Right ventricle myocardium superior (tissue), 1 donor: ENCODE measurements at regions not wholly inside any gene's neighbourhood (a gene's known extent, or its start where the extent isn't known, plus 50 kb on each side); places are given as distances from the start of the nearest gene placed in this dataset.
A peak's percentile ranks its signal among the peaks of the same experiment; 100 is the strongest.
"Not testable (repeated sequence)": the region's sequence is repeated elsewhere in the genome, so short reads cannot be mapped to it uniquely, and the experiment has no call there.

Experiments used
- ATAC-seq: fragments of 200-7000 bp; cut with Tn5 transposase; one replicate; pipeline ENCODE4 v1.9.1; 2020; ENCODE audit warnings: mild to moderate bottlenecking; ENCODE audit not compliant: poor library complexity
- DNase-seq: peaks from one replicate; pipeline ENCODE4 v3.0.0-alpha.2; 2020
- intact Hi-C: fragments of 100-400 bp; cut with DNase I; formaldehyde crosslinking; loops from one replicate; pipeline ENCODE4 v1.11.2; 2022
- donor health status: DM: no; HTN: yes; CAD: no; lungs with severe emphysema.

DNA sequence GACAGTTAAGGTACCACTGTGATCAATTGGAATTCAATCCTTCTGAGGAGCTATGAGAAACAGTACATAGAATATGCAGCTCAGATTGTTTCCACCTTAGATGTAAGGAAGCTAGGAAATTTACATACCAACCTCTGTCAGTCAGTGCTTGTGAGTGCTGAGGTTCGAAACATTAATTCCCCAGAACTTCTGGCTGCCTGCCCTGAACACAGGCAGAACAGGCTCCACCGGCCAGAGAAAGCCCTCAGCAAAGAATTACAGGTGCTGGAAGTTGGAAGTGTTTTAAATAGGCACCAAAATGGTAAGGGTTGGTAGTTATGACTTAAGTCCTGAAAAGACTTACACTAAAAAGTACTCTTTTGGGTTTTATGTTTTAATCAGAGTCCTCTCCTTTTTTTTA, 651.8 kb downstream of the C4orf33 start:
- intact Hi-C loops = no loop called here
- ATAC-seq (no peak), DNase-seq (no peak)

DNA sequence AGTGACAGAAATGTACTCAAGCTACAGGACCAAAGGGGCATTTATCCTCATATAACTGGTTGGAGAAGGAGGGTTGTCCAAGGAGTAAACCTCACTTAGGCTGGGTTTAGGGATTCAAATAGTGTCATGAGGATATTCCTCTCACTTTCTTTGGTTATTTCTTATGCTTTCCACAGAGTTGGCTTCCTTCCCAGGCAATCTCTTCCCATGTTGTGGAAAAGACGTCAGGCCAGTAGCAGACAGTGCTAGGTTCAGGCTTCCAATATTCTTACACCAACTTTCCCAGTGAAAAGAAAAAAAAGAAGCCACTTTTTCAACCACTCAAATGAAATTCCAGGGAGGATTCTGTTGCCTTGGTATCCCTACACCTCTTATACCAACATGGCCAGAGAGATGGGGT, 653.0 kb downstream of the C4orf33 start:
- ATAC-seq (no peak), DNase-seq (no peak)
- intact Hi-C loops = no loop called here

DNA sequence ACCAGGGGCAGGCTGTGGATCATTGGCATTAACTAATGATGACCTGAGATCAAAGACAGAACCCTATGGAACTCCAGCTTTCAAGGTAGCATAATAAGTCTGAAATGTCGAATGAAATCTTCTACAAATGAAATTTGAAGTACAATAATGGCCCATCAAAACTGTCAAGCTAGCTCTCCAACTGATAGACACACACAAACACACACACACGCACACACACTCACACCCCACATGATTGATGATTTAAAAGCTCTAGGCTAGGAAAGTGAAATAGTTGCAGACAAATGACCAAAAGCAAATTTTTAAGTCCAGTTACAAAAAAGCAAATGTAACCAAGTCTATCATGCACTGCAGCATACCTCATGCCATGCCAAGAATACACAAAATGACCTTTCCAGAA, 655.7 kb downstream of the C4orf33 start:
- no peak for DNase-seq
- ATAC-seq = no peak
- intact Hi-C loops = no loop called here

DNA sequence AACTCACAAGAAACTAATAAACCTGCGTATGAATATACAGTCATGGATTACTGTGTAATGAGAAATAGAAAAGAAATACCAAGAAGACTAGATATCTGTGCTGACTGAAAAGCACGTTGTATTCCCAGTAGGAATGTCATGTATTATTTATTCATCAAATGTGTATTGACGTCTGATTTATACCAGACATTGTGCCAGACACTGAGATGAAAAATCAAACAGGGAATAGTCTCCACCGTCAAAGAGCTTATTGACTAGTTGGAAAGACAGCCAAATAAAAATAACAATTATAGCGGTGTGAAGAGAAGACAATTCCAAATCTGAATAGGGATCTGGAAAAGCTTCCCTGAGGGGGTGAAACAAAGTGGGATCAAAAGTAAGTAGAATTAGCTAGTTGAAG, 687.6 kb downstream of the C4orf33 start:
- intact Hi-C loops = no loop called here
- DNase-seq (no peak), ATAC-seq (no peak)

DNA sequence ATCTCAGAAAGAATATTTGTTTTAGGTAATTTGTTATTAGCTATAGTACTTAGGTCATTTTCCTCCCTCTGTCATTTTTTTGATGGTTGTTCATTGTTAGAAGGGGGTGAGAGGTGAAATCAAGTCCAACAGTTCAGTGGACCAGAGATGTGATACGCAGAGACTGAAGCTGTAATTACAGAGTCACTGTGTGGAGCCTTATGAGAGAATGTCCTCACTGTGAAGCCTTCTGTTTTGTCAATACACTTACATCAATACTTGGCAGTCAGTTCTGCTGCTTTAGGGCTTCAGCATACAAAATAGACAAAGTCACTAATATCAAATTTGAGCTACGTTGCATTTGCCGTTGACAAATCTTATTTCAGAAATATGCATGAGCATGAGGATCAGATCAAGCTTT, 692.5 kb downstream of the C4orf33 start:
- intact Hi-C loops = no loop called here
- no peak for DNase-seq
- ATAC-seq = no peak

DNA sequence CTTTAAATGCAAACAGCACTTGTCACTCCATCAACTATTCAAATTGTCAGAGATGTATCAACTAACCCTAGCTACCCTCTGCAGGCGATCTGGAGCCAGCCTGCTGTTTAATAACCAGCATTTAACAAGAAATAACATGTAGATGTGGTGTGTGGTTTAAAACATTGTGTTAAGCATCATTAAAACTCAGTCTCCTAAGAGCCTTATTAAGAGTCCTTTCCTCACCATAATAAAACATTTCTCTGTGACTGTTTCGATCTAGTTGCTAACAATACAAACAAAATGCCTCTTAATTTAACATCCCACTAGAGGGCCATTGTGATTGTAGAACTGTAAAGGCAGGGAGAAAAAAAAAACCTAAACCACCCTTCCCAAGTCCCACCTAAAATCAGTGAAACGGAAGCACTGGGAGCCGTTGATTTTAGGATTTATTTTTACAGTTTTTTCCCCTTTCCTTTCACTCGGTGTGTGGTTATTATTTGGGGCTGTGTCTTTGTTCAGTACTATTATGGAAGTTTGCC, 708.6 kb downstream of the C4orf33 start:
- DNase-seq = no peak
- ATAC-seq = no peak
- intact Hi-C loops = no loop called here

DNA sequence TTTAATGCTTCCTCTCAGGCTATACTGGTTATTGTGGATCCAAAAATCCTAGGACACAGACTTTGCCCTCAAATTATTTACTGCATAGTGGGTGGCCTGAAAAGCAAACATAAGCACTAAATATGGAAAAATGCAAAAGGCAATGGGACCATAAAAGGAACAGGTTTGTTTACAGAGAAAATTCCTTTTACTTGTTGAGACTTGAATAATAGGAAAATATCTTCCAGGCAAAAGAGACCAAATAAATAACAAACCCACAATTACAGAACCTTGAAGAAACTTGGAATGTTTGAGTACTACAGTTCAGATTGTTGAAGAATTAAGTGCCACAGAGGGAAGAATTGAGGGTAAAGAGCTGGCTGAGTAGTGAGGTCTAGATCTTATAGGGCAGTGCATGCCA, 711.0 kb downstream of the C4orf33 start:
- no peak for DNase-seq
- intact Hi-C loops = no loop called here
- ATAC-seq = no peak

DNA sequence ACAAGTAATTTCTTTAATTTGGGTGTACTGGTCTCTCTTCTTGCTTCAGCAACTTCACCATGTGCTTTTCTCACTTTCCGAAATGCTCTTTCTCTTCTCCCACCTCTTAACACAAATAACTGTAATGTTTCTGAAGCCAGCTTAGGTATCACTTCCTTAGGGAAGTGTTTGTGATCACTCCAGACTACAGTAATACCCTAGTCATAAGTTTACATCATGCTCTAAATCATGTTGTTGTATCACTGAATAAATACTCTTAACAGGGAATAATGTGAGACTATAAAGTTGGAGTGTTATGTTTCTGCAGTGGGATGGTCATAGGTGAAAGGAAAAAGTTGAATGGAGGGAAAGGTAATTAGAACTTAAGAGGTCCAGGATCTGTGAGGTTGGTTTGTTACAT, 712.3 kb downstream of the C4orf33 start:
- DNase-seq = no peak
- ATAC-seq = no peak
- intact Hi-C loops = no loop called here

DNA sequence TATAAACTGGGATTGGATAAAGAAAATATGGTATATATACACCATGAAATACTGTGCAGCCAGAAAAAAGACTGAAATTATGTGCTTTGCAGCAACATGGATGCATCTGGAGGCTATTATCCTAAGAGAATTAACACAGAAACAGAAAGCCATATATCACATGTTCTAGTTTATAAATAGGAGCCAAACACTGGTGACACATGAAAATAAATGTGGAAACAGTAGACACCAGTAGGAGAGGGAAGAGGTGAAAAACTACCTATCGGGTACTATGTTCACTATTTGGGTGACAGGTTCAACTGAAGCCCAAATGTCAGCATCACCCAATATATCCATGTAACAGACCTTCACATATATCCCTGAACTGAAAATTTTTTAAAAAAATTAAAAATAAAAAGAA, 725.1 kb downstream of the C4orf33 start:
- DNase-seq (no peak), ATAC-seq (no peak)
- intact Hi-C loops = no loop called here

DNA sequence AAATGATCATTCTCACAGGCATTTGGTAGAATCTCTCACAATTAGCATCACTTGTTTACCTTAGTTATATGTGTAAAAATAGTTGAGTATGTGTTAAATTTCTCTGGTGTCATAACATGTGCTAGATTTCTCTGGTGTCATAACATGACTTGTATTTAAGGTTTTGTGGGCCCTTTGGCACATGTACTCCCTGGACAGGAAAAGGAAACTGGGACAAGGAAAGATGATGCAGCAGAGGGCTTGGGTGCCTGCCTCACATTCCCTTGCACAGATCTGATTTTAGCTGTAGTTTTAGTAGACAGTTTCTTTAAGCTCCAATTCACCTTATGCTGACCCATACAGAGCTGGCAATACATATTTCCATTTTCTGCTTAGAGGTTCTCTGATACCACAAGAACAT, 726.0 kb downstream of the C4orf33 start:
- no peak for ATAC-seq
- DNase-seq = no peak
- intact Hi-C loops = no loop called here

DNA sequence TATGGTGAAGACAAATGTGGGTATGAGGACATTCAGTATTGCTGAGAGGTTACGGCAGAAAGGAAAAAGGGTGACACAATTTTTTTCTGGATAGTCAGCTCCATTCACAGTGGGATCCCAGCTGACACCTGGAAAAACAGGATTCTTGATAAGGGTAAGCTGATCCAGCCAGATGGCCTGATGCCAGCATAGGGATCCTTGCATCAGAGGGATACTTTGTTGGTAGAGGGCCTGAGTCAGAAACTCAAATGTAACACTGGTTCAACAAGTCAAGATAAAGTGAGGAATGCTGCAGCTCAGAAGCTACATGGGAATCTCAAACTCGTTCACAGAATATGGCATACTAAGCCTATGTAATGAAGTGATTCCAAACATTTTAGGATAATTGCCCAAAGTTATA, 726.7 kb downstream of the C4orf33 start:
- intact Hi-C loops = no loop called here
- DNase-seq (no peak), ATAC-seq (no peak)

DNA sequence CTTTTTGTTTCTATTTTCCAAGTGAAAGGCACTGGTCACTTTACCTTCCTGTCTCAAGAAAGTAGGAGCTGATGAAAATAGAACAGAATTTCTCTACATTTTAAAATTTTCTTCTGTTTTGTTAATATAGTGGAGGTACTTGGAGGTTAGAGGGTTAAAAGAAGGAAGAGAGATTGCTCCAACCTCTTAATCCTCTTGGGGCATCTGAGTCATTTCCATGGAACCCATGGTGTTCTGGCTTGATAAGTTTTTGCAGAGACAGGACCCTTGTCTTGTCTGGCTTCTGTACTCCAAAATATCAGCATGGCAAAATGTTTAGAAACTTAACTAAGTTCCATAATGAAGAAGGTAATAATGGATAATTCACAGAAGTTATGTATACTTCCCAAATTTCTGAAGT, 727.2 kb downstream of the C4orf33 start:
- ATAC-seq = peak; percentile 51
- intact Hi-C loops = no loop called here

DNA sequence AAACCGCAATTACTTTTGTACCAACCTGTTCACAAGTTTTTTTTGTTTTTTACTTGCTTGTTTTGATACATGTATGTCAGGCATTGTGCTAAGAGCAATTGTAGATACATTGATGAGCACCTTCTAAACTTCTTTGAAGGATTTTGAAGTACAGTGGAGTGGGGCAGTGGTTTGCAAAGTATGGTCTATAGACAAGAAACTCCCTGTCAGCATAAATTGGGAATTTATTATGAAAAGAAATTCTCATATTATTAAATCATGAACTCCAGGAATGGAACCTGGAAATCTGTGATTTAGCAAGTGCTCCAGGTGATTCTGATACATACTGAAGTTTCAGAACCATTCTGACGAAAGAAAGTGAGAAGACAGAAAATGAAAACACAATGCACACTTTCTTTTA, 733.4 kb downstream of the C4orf33 start:
- intact Hi-C loops = no loop called here
- DNase-seq (no peak), ATAC-seq (no peak)

More for the DNA sequence above, 727.2 kb downstream of the C4orf33 start:
- no peak for DNase-seq

DNA sequence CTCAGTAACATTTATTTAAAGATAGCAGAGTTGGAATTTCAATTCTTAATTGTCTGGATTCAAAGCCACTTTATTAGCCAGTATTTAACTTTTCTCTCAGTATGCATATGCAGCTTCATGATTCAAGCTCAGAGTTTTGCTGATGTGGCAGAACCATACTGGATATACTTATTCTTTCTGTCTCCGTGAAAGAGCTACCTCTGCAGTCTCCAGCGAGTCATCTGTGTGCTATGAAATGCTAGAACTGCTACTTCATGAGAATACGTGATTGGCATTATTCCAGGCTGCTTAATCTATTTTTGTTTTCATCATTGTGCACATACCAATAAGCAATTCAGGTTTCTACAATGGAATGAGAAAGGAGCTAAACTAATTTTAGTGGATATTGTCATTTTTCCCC, 743.7 kb downstream of the C4orf33 start:
- intact Hi-C loops = no loop called here
- no peak for ATAC-seq
- DNase-seq = no peak

DNA sequence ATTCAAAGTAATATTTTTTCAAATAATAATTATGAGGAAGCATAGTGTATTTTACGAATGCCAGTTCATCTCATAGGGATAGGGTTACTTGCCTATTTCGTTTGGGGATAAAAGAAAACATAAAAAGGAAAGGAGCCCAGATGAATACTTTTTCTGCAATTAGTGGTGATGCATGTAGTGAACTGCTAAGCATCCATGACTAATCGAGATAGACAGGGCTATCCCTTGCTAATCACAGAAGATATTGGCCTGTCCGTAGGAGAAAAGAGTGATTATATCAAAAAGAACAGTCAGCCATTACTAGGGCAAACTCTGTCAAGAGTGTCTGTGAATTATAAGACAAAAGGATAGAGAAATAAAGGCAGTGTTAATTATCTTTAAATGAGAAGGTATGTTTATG, 746.1 kb downstream of the C4orf33 start:
- ATAC-seq (no peak), DNase-seq (no peak)
- intact Hi-C loops = no loop called here

DNA sequence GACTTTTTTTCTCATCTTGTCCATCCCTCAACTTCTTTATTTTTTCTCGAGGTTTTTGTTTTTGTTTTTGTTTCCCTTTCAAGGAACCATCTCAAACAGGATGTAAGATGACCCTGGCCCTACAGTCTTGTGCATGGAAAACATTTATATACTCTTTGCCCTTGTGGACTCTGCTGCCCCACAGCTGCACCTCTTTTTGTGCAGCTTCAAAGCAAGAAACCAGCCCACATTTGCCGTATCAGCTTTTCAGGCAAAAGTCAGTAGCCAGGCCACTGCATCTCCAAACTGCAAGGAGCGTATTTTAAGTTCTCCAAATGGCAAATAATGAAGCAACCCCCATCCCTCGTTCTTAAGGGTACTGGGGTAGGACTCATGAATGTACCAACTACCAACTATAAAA, 756.5 kb downstream of the C4orf33 start:
- no peak for DNase-seq
- ATAC-seq = no peak
- intact Hi-C loops = no loop called here

DNA sequence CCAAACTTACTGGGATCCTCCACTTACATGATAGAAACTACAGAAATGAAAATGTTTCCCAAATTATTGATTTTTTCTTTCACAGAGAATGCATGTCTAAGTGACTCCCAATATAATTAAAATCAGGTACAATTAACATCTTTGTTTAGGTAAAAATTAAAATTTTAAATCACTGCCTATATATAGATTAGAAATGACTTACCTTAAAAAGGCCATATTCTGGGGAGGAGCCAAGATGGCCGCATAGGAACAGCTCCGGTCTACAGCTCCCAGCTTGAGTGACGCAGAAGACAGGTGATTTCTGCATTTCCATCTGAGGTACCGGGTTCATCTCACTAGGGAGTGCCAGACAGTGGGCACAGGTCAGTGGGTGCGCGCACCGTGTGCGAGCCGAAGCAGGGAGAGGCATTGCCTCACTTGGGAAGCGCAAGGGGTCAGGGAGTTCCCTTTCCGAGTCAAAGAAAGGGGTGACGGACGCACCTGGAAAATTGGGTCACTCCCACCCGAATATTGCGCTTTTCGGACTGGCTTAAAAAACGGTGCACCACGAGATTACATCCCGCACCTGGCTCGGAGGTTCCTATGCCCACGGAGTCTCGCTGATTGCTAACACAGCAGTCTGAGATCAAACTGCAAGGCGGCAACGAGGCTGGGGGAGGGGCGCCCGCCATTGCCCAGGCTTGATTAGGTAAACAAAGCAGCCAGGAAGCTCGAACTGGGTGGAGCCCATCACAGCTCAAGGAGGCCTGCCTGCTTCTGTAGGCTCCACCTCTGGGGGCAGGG, 757.9 kb downstream of the C4orf33 start:
- intact Hi-C loops, DNase-seq, ATAC-seq: not testable (repeated sequence)

DNA sequence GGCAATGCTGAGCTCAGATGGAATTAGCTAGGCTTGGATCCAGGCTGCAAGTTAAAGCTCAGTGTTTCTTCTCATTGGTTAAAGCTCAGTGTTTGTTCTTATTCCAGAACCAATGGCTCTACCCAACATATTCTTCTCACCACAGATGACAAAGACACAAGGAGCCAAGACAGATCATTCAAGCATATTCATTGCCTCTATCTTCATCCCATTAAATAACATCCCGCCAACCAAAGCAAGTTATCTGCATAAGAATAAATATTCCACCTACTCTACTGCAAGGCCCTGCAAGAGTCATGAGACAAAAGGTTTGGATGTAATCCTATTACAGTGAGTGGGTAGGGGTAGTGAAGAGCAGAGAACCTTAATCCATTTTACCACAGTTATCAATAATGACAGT, 766.5 kb downstream of the C4orf33 start:
- intact Hi-C loops = no loop called here
- no peak for ATAC-seq
- DNase-seq = no peak

DNA sequence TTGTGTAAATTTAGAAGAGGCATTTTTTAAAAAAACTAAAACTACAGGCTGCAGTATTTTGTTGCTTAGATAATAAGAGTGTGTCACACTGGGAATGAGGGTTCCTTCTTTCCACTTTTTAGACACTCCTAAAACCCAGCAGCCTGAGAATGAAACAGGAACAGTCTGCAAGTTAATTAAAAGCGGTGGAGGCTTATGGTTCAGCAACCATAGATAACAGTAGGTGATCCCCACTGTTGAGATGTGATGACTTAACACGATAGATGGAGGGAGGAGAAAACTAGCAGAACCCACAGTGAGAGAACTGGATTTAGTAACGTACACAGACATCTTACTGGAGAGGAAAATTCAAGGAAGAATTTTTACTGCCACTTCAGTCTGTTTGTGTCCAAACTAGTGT, 767.3 kb downstream of the C4orf33 start:
- intact Hi-C loops = no loop called here
- ATAC-seq (no peak), DNase-seq (no peak)

DNA sequence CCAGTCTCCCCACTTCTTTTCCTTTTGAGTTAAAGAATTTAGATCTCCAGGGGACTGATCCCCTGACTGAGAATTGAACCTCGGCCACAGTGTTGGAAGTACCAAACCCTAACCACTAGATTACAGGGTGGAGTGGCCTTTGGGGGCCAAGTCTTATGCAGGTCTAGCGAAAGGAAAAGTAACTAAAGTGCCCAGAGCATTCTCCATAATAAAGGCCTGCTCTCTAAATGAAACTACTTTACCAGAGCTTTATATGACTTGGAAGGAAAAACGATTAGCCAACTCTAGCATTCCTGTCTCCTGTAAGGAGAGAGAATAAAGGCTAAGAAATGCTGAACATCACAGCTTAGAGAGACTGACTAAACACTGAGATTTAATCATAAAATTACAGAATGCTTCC, 788.0 kb downstream of the C4orf33 start:
- ATAC-seq (no peak), DNase-seq (no peak)
- intact Hi-C loops = no loop called here

DNA sequence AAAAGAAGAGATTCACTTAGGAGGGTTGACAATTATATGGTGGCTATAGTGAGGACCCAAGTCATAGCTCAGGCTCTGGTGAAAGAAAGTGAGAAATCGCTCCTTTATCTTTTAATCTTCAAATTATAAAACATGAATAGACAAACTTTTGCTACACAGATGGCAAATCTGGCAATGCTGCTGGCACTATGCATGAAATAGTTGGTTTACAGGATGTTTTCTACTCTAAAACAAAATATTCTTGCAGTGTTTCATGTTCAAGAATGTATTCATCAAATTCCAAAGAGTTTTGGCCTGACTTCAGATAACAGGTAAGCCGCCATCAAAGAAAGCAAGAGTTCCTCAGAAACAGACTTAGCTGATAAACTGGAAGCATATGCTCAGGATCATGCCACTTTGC, 801.2 kb downstream of the C4orf33 start:
- intact Hi-C loops = no loop called here
- no peak for ATAC-seq
- DNase-seq = no peak
